ENCODE measurements at regions not wholly inside any gene's neighbourhood (a gene's known extent, or its start where the extent isn't known, plus 50 kb on each side); places are given as distances from the start of the nearest gene placed in this dataset.

- Histone ChIP-seq H3K4me1 (replicated peaks in 1 of 4; ENCODE audit: control insufficient read depth in 3 of 4, insufficient read depth in 4 of 4, low read length in 3 of 4) (no peaks in the 10 kb centered on the region), H3K9ac (replicated peaks in 1 of 4; ENCODE audit: extremely low read depth in 1 of 4, low read depth in 3 of 4, low read length in 3 of 4) (no peak overlapping the region), H3K9me3 (ENCODE audit: insufficient read depth in 2 of 2, low read depth in 1 of 2, low read length in 1 of 2) (no peaks in the 10 kb centered on the region; a peak in 1 of 4 replicates), H3K14ac (ENCODE audit: insufficient read length) (no peak overlapping the region), H2AK5ac (ENCODE audit: low read depth, low read length) (no peak overlapping the region), H3K23me2 (ENCODE audit: low read depth, low read length) (no peaks in the 10 kb centered on the region), H4K8ac (ENCODE audit: extremely low read depth, insufficient read depth, low read length) (no peak overlapping the region), H4K91ac (replicated peaks; ENCODE audit: insufficient read length, low read length) (no peak overlapping the region), H3K23ac (ENCODE audit: insufficient read length) (no peak overlapping the region), H3K79me2 (ENCODE audit: control insufficient read depth in 1 of 2, insufficient read depth in 2 of 2, low read length in 2 of 2) (no peaks in the 10 kb centered on the region), H3K36me3 (ENCODE audit: control insufficient read depth in 2 of 4, insufficient read depth in 4 of 4, low read length in 3 of 4) (no peaks in the 10 kb centered on the region), H3K79me1 (ENCODE audit: low read depth, low read length) (no peaks in the 10 kb centered on the region), H3K4me3 (ENCODE audit: extremely low read depth in 1 of 4, insufficient read depth in 2 of 4, low read depth in 3 of 4, low read length in 4 of 4) (no peak overlapping the region), H3K56ac (replicated peaks; ENCODE audit: insufficient read length, low read depth, low read length) (no peak overlapping the region), H4K20me1 (replicated peaks in 1 of 2; ENCODE audit: control insufficient read depth in 1 of 2, insufficient read depth in 2 of 2, low read length in 2 of 2) (no peaks in the 10 kb centered on the region), H2BK12ac (ENCODE audit: low read depth, low read length) (no peak overlapping the region), H4K5ac (ENCODE audit: insufficient read length, low read depth, low read length) (no peak overlapping the region), H2BK15ac (ENCODE audit: low read length) (no peak overlapping the region), H2BK20ac (ENCODE audit: low read length) (no peak overlapping the region), H3K27ac (ENCODE audit: low read depth, low read length) (no peak overlapping the region), H3K4ac (replicated peaks; ENCODE audit: insufficient read length, low read depth, low read length) (no peak overlapping the region), H2BK120ac (replicated peaks; ENCODE audit: low read depth, low read length) (no peak overlapping the region), H3K18ac (ENCODE audit: extremely low read depth, low read length) (no peak overlapping the region), H2AFZ (ENCODE audit: low read length) (no peak overlapping the region), H3K27me3 (replicated peaks in 1 of 4; ENCODE audit: control insufficient read depth in 3 of 4, extremely low read depth in 1 of 4, insufficient read depth in 3 of 4, low read length in 3 of 4) (no peaks in the 10 kb centered on the region), H3K4me2 (ENCODE audit: insufficient read depth in 1 of 2, low read depth in 2 of 2, low read length in 2 of 2) (no peak overlapping the region), H2BK5ac (ENCODE audit: low read depth, low read length) (no peak overlapping the region)
- DNase-seq (ENCODE audit: low read depth in 1 of 2, low spot score in 2 of 2) (no peak), FAIRE-seq (no peak)
- no peak for TF ChIP-seq ZNF274 (IDR thresholded peaks at IDR 0.05; ENCODE audit: borderline replicate concordance, extremely low read depth, low read length)
- no peak for TF ChIP-seq CEBPB (IDR thresholded peaks at IDR 0.05; ENCODE audit: low read depth, low read length)
- WGBS, 2 experiments (ENCODE audit: extremely low coverage in 1 of 2, insufficient coverage in 1 of 2, insufficient read length in 1 of 2, insufficient replicate concordance in 2 of 2, low coverage in 1 of 2, low lambda C conversion rate in 2 of 2, missing lambda C conversion rate in 1 of 2), result 94% methylated on average over 3 of the region's 3 CpGs; no CpG with 5 or more reads in 1 of the 2 experiments
- ChIA-PET CTCF (ENCODE audit: partially characterized antibody) (interaction anchor here (0.7 kb wide), 1 partner anchor 80 kb away, joined by 3 read pairs; no protein-coding TSS in a partner anchor), POLR2A (ENCODE audit: partially characterized antibody) (no interaction called here)
Measured at GRCh38 chr12:107258780-107259179, 165.4 kb upstream of the CRY1 start.

Data from H1 (cell line).